ENCODE measurements at regions not wholly inside any gene's neighbourhood (a gene's known extent, or its start where the extent isn't known, plus 50 kb on each side); places are given as distances from the start of the nearest gene placed in this dataset.
"Not testable (repeated sequence)": the region's sequence is repeated elsewhere in the genome, so short reads cannot be mapped to it uniquely, and the experiment has no call there.

DNA sequence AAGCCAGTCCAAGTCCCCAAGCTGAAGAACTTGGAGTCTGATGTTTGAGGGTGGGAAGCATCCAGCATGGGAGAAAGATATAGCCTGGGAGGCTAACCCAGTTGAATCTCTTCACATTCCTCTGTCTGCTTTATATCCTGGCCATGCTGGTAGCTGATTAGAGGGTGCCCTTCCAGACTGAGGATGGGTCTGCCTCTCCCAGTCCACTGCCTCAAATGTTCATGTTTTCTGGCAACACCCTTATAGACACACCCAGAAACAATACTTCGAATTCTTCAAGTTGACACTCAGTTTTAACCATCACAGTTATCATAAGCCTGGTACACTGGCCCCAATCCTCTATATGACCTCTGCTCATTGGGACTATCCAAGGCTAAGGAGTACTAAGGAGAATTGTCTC is 124.1 kb upstream of the WDR1 start:
- DNase-seq (ENCODE audit: low read depth, low spot score), result no peak
- in situ Hi-C loops (cut with HindIII; ENCODE audit: low pct_unique_long_range_greater_than_20kb, low sequenced_read_pairs), result no loop called here

DNA sequence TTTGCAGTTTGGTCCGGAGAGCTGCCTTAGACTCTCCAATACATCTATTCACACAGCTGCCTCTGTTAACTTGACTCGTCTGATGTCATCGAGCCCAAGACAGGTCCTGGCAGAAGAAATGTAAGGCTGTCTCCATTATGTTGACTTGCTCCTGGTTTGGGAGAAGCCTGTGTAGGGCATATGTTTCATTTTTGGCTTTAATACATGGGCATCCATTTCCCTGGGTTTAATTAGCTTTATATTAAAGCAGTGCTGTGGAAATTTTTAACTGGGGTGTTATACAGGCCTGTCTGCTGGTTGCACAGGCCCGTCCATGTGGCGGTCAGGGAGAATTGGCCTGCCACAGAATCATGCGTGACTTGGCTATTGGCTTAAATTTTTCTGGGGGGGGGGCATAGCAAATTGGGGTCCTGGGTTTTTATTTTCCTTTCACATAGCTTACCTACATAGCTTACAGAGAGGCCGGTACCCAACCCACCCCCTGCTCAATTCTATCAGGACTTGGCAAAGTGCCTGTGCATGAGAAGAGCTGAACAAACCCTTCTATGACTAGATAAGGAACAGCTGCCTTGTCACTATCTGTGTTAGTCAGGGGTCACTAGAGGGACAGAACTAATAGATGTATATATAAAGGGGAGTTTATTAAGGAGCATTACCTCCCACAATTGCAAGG is 123.5 kb upstream of the WDR1 start:
- in situ Hi-C loops (cut with HindIII; ENCODE audit: low pct_unique_long_range_greater_than_20kb, low sequenced_read_pairs), result no loop called here
- no peak for DNase-seq (ENCODE audit: low read depth, low spot score)

- DNase-seq (ENCODE audit: low read depth, low spot score), result no peak
- in situ Hi-C loops (cut with HindIII; ENCODE audit: low pct_unique_long_range_greater_than_20kb, low sequenced_read_pairs), result no loop called here
Observed at GRCh38 chr4:10237131-10237530, 120.5 kb upstream of the WDR1 start.

DNA sequence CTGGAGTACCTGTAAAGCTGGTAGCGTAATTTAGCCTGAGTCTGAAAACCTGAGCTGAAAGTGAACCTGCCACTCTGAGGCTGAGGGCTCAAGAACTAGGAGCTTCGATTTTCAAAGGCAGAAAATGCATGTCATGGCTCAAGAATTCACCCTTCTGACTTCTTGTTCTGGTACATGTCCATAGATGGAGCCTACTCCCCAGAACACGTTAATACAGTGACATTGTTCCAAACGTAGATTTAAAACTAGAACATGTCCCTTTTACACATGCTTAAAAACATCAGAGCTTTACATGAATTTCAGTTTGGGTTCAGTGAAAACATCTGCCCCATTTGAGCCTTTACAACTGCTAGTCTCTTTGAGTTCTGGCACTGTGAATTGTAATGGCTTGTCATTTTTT is 115.5 kb upstream of the WDR1 start:
- in situ Hi-C loops (cut with HindIII; ENCODE audit: low pct_unique_long_range_greater_than_20kb, low sequenced_read_pairs), result no loop called here
- no peak for DNase-seq (ENCODE audit: low read depth, low spot score)

DNA sequence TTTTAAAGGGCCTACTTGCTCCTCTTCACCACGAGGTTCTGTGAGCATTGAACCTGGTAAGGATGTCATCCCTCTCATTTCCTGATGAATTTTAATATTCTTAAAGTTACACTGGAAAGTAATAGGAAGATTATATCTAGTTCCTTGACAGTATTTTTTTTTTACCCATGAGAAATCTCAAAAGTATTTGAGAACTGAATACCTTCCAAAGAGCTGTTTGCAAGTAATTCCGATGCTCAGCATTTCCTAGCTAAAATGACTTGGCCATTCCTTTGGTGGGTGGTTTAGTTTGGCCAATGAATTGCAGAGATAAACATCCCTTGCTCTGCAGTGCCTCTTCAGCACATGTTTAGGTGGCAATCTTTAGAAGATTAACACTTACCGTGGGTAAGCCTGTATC is 110.2 kb upstream of the WDR1 start:
- in situ Hi-C loops (cut with HindIII; ENCODE audit: low pct_unique_long_range_greater_than_20kb, low sequenced_read_pairs), result no loop called here
- DNase-seq (ENCODE audit: low read depth, low spot score), result no peak

- in situ Hi-C loops (cut with HindIII; ENCODE audit: low pct_unique_long_range_greater_than_20kb, low sequenced_read_pairs), result no loop called here
- no peak for DNase-seq (ENCODE audit: low read depth, low spot score)
Observed at GRCh38 chr4:10225096-10225495, 108.5 kb upstream of the WDR1 start.

GRCh38 chr4:10223782-10224181 is 107.2 kb upstream of the WDR1 start:
- in situ Hi-C loops (cut with HindIII; ENCODE audit: low pct_unique_long_range_greater_than_20kb, low sequenced_read_pairs), result no loop called here
- DNase-seq (ENCODE audit: low read depth, low spot score), result no peak

GRCh38 chr4:10213481-10213880 is 96.9 kb upstream of the WDR1 start:
- DNase-seq (ENCODE audit: low read depth, low spot score); in situ Hi-C loops (cut with HindIII; ENCODE audit: low pct_unique_long_range_greater_than_20kb, low sequenced_read_pairs): not testable (repeated sequence)

DNA sequence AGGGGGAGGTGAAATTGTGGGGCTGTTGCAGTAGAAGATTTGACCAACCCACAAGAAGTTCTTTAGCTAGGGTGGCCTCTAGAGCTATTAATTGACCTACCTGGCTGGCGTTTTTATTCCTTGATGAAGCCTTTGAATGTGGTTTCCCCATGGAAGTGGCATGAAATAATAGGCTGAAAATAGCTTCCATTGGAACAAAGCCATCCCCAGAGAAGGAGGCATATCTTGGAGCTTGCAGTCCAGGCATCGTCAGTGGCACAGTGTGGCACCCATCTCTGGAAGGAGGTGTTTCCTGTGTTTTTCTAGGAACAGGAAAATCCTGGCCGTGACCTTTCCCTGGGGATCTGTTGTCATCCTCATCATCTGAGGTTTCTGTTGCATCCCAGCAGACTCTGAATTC is 96.3 kb upstream of the WDR1 start:
- in situ Hi-C loops (cut with HindIII; ENCODE audit: low pct_unique_long_range_greater_than_20kb, low sequenced_read_pairs), result no loop called here
- no peak for DNase-seq (ENCODE audit: low read depth, low spot score)

DNA sequence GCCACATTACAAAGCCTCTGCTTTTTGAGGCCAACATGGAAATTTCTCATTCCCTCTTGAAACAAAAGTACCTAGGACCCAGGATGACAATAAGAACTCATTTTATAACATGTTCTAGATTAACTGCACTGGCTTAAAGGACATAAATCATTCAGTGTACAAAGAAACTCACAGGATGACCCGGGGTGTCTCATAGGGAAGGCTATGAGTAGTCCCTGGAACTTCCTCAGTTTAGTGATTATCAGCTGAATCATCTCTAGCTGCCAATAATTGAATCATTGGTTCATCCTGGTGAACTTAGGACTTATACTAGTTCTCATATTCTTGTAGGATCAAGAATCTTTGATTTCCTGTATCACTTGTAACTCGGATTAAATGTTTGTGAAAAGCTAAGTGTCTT is 95.8 kb upstream of the WDR1 start:
- DNase-seq (ENCODE audit: low read depth, low spot score), result no peak
- in situ Hi-C loops (cut with HindIII; ENCODE audit: low pct_unique_long_range_greater_than_20kb, low sequenced_read_pairs), result no loop called here

DNA sequence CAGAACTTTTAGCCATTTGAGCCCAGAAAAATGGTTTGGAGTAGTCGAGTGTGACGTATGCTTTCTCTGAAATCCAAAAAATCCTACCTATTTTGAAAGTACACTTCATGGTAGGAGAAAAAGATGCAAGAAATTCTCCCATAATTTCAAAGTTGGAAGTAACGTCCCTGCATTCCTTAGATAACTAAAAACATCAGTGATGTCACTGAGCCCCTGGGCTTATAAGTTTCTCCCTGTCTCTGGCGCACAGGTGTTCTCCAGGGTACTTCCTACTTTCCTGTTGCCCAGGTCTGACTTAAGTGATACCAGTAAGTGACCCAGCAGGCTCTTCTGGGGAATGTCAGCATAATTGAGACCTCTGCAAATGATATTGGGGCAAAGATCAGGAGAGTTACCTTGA is 90.5 kb upstream of the WDR1 start:
- in situ Hi-C loops (cut with HindIII; ENCODE audit: low pct_unique_long_range_greater_than_20kb, low sequenced_read_pairs), result no loop called here
- no peak for DNase-seq (ENCODE audit: low read depth, low spot score)

GRCh38 chr4:10205223-10205622 is 88.6 kb upstream of the WDR1 start:
- peak; percentile 0 for DNase-seq (ENCODE audit: low read depth, low spot score)
- in situ Hi-C loops (cut with HindIII; ENCODE audit: low pct_unique_long_range_greater_than_20kb, low sequenced_read_pairs), result no loop called here

- DNase-seq (ENCODE audit: low read depth, low spot score), result no peak
- in situ Hi-C loops (cut with HindIII; ENCODE audit: low pct_unique_long_range_greater_than_20kb, low sequenced_read_pairs), result no loop called here
Observed at GRCh38 chr4:10204401-10205058, 87.9 kb upstream of the WDR1 start.

- no peak for DNase-seq (ENCODE audit: low read depth, low spot score)
Observed at GRCh38 chr4:10203851-10204250, 87.3 kb upstream of the WDR1 start.

GRCh38 chr4:10201381-10202223 is 85.0 kb upstream of the WDR1 start:
- in situ Hi-C loops (cut with HindIII; ENCODE audit: low pct_unique_long_range_greater_than_20kb, low sequenced_read_pairs), result no loop called here
- no peak for DNase-seq (ENCODE audit: low read depth, low spot score)

More at GRCh38 chr4:10203851-10204250, 87.3 kb upstream of the WDR1 start:
- in situ Hi-C loops (cut with HindIII; ENCODE audit: low pct_unique_long_range_greater_than_20kb, low sequenced_read_pairs), result no loop called here

GRCh38 chr4:10200869-10201268 is 84.3 kb upstream of the WDR1 start:
- peak; percentile 0 for DNase-seq (ENCODE audit: low read depth, low spot score)
- in situ Hi-C loops (cut with HindIII; ENCODE audit: low pct_unique_long_range_greater_than_20kb, low sequenced_read_pairs), result no loop called here

DNA sequence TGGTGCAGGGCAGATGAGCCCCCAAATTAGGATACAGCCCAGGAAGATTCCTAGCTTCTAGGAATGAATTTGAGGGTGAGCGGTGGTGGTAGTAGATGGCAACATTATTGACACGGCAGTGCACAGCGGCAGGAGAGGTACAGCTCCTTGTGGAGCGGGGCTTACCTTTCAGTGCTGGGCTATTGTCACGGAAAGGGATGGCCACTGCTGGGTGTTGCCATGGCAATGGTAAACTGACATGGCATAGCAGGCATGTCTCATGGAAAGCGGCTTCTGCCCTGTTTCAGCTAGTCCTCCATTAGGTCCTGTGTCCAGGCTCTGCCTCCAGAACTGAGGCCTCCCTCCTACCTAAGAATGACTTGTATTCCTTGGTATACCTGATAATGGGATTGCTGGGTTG is 81.8 kb upstream of the WDR1 start:
- DNase-seq (ENCODE audit: low read depth, low spot score), result no peak

DNA sequence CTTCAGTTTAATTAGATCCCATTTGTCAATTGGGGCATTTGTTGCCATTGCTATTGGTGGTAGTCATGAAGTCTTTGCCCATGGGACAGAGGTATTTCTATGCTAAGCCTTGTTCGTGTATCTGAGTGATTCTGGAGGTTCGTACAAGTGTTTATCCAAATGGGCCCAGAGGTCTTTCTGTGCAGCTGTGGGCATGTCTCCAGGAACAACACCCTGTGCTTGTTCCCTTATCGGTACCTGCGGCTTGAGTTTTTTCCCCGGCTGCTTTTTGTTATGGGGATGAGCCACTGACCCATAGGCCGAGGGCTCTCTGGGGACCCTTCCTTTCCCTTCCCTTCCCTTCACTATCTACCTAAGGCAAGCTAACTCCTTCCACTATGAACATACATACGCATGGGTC is 81.4 kb upstream of the WDR1 start:
- no peak for DNase-seq (ENCODE audit: low read depth, low spot score)
- in situ Hi-C loops (cut with HindIII; ENCODE audit: low pct_unique_long_range_greater_than_20kb, low sequenced_read_pairs), result no loop called here

More for the DNA sequence above, 81.8 kb upstream of the WDR1 start:
- in situ Hi-C loops (cut with HindIII; ENCODE audit: low pct_unique_long_range_greater_than_20kb, low sequenced_read_pairs), result no loop called here

DNA sequence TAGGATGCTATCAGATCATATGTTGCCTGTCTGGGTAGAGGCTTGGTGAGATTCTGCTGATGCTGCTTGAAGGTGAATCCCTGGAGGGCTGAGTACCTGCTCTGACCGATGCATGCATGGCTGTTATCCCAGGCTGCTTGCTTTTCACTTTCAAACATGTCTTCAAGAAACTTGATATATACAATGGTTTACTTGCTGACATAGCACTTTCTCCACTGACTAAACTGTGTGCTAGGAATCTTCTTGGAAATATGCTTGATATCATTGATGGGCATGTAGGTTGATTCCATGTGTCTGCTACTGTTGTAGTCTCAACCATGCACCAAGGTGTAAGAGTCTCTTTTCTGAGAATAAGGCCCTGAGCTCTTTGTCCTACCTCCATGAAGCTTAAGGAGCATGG is 79.6 kb upstream of the WDR1 start:
- DNase-seq (ENCODE audit: low read depth, low spot score), result peak; percentile 0

More for the DNA sequence above, 79.6 kb upstream of the WDR1 start:
- in situ Hi-C loops (cut with HindIII; ENCODE audit: low pct_unique_long_range_greater_than_20kb, low sequenced_read_pairs), result no loop called here
